Panc1 (cell line): ENCODE measurements at regions not wholly inside any gene's neighbourhood (a gene's known extent, or its start where the extent isn't known, plus 50 kb on each side); places are given as distances from the start of the nearest gene placed in this dataset.

Experiments used
- CTCF ChIP-seq: fragments of 450-650 bp; IDR thresholded peaks from 2 replicates; pipeline ENCODE4 v1.5.1; 2017; ENCODE audit warnings: mild to moderate bottlenecking
- POLR2AphosphoS5 ChIP-seq: IDR thresholded peaks from 2 replicates; pipeline ENCODE4 v1.6.1; 2012; ENCODE audit warnings: mild to moderate bottlenecking, low read depth, low read length, moderate library complexity
- SIN3A ChIP-seq: IDR thresholded peaks from 2 replicates; pipeline ENCODE4 v1.6.1; 2012; ENCODE audit warnings: low read depth, mild to moderate bottlenecking, low read length, moderate library complexity, borderline replicate concordance; ENCODE audit not compliant: insufficient read depth

GRCh38 chr4:25524663-25525062 lies 131.0 kb upstream of the SLC34A2 start:
- no peak for TF ChIP-seq CTCF
- TF ChIP-seq POLR2AphosphoS5 = no peak
- no peak for TF ChIP-seq SIN3A
